Stimulated activated effector memory CD8-positive, alpha-beta T cell treated with anti-CD3 and anti-CD28 coated beads, Interleukin-12 subunit alpha, Interleukin-12 subunit beta, amount 100 ng/mL, for 72 hours (primary cell): ENCODE measurements at regions not wholly inside any gene's neighbourhood (a gene's known extent, or its start where the extent isn't known, plus 50 kb on each side); places are given as distances from the start of the nearest gene placed in this dataset.

Experiments
- ATAC-seq: fragments of 150-1000 bp; cut with Tn5 transposase; 2 replicates; pipeline ENCODE4 v1.10.0; 2021
- DNase-seq, 2 donors: peaks; one replicate each; pipeline ENCODE4 v3.0.0; 2021 to 2022; ENCODE audit warnings: low spot score in 2 of 2
- H3K27ac Mint-ChIP-seq: one replicate; pipeline ENCODE4 v1.8.0; 2022; ENCODE audit warnings: mild to moderate bottlenecking, mixed read lengths
- H3K36me3 Mint-ChIP-seq: one replicate; pipeline ENCODE4 v1.8.0; 2022; ENCODE audit warnings: mild to moderate bottlenecking, mixed read lengths
- H3K4me1 Mint-ChIP-seq: one replicate; pipeline ENCODE4 v1.8.0; 2022; ENCODE audit warnings: mixed read lengths
- H3K4me3 Mint-ChIP-seq: one replicate; pipeline ENCODE4 v1.8.0; 2022; ENCODE audit warnings: mild to moderate bottlenecking, mixed read lengths
- H3K9me3 Mint-ChIP-seq: one replicate; pipeline ENCODE4 v1.8.0; 2022; ENCODE audit warnings: mixed read lengths

- Mint-ChIP-seq H3K9me3 (peaks cover 2% of the 10 kb centered on the region), H3K36me3 (no peaks in the 10 kb centered on the region), H3K4me1 (no peaks in the 10 kb centered on the region), H3K27ac (no peak overlapping the region), H3K4me3 (no peak overlapping the region)
- DNase-seq (no peak), ATAC-seq (no peak)
These were observed 526.1 kb upstream of the BTBD3 start for GRCh38 chr20:11391591-11391990.

- DNase-seq (no peak), ATAC-seq (no peak)
- Mint-ChIP-seq H3K4me1 (no peaks in the 10 kb centered on the region), H3K27ac (no peak overlapping the region), H3K9me3 (no peaks in the 10 kb centered on the region), H3K4me3 (no peak overlapping the region), H3K36me3 (no peaks in the 10 kb centered on the region)
These were observed 523.4 kb upstream of the BTBD3 start for GRCh38 chr20:11394145-11394833.

- no peaks in the 10 kb centered on the region for H3K9me3 Mint-ChIP-seq
These were observed 522.1 kb upstream of the BTBD3 start for GRCh38 chr20:11395581-11395980.

GRCh38 chr20:11401988-11402387, 515.7 kb upstream of the BTBD3 start:
- no peaks in the 10 kb centered on the region for H3K4me1 Mint-ChIP-seq

More at GRCh38 chr20:11395581-11395980, 522.1 kb upstream of the BTBD3 start:
- H3K27ac Mint-ChIP-seq: no peak overlapping the region
- H3K36me3 Mint-ChIP-seq: no peaks in the 10 kb centered on the region
- ATAC-seq (no peak), DNase-seq (no peak)
- H3K4me1 Mint-ChIP-seq: no peaks in the 10 kb centered on the region
- no peak overlapping the region for H3K4me3 Mint-ChIP-seq

GRCh38 chr20:11403711-11404110, 514.0 kb upstream of the BTBD3 start:
- ATAC-seq: no peak
- no peak overlapping the region for H3K27ac Mint-ChIP-seq

More at GRCh38 chr20:11401988-11402387, 515.7 kb upstream of the BTBD3 start:
- ATAC-seq (no peak), DNase-seq (no peak)
- Mint-ChIP-seq H3K9me3 (no peaks in the 10 kb centered on the region), H3K36me3 (no peaks in the 10 kb centered on the region), H3K4me3 (no peak overlapping the region), H3K27ac (no peak overlapping the region)

GRCh38 chr20:11406877-11407276, 510.8 kb upstream of the BTBD3 start:
- H3K9me3 Mint-ChIP-seq: peaks cover 3% of the 10 kb centered on the region
- H3K36me3 Mint-ChIP-seq: no peaks in the 10 kb centered on the region
- H3K27ac Mint-ChIP-seq: no peak overlapping the region
- no peak for ATAC-seq
- no peak for DNase-seq
- no peaks in the 10 kb centered on the region for H3K4me1 Mint-ChIP-seq
- H3K4me3 Mint-ChIP-seq: no peak overlapping the region

More at GRCh38 chr20:11403711-11404110, 514.0 kb upstream of the BTBD3 start:
- Mint-ChIP-seq H3K9me3 (peaks cover 2% of the 10 kb centered on the region), H3K4me1 (no peaks in the 10 kb centered on the region), H3K4me3 (no peak overlapping the region), H3K36me3 (no peaks in the 10 kb centered on the region)
- DNase-seq: no peak

- no peak for ATAC-seq
These were observed 508.1 kb upstream of the BTBD3 start for GRCh38 chr20:11409561-11409960.

GRCh38 chr20:11411765-11412164, 505.9 kb upstream of the BTBD3 start:
- Mint-ChIP-seq H3K36me3 (no peaks in the 10 kb centered on the region), H3K27ac (no peak overlapping the region), H3K9me3 (peaks cover 14% of the 10 kb centered on the region), H3K4me3 (no peak overlapping the region), H3K4me1 (no peaks in the 10 kb centered on the region)
- DNase-seq (no peak), ATAC-seq (no peak)

More at GRCh38 chr20:11409561-11409960, 508.1 kb upstream of the BTBD3 start:
- no peak for DNase-seq
- H3K4me3 Mint-ChIP-seq: no peak overlapping the region
- no peaks in the 10 kb centered on the region for H3K4me1 Mint-ChIP-seq
- H3K36me3 Mint-ChIP-seq: no peaks in the 10 kb centered on the region
- no peak overlapping the region for H3K27ac Mint-ChIP-seq
- peaks cover 14% of the 10 kb centered on the region for H3K9me3 Mint-ChIP-seq

GRCh38 chr20:11426948-11427347, 490.7 kb upstream of the BTBD3 start:
- no peak for ATAC-seq
- no peaks in the 10 kb centered on the region for H3K4me1 Mint-ChIP-seq
- H3K4me3 Mint-ChIP-seq: no peak overlapping the region
- no peaks in the 10 kb centered on the region for H3K36me3 Mint-ChIP-seq
- H3K9me3 Mint-ChIP-seq: peaks cover 3% of the 10 kb centered on the region
- H3K27ac Mint-ChIP-seq: no peak overlapping the region
- DNase-seq: no peak

- Mint-ChIP-seq H3K36me3 (no peaks in the 10 kb centered on the region), H3K4me3 (no peak overlapping the region), H3K27ac (no peak overlapping the region), H3K9me3 (peaks cover 3% of the 10 kb centered on the region), H3K4me1 (no peaks in the 10 kb centered on the region)
- DNase-seq (no peak), ATAC-seq (no peak)
These were observed 488.5 kb upstream of the BTBD3 start for GRCh38 chr20:11429168-11429567.

- Mint-ChIP-seq H3K4me1 (no peaks in the 10 kb centered on the region), H3K9me3 (peaks cover 7% of the 10 kb centered on the region), H3K27ac (no peak overlapping the region), H3K36me3 (no peaks in the 10 kb centered on the region), H3K4me3 (no peak overlapping the region)
- DNase-seq: no peak
- ATAC-seq: no peak
These were observed 487.7 kb upstream of the BTBD3 start for GRCh38 chr20:11429889-11430519.

- DNase-seq (no peak), ATAC-seq (no peak)
- H3K4me3 Mint-ChIP-seq: no peak overlapping the region
- H3K36me3 Mint-ChIP-seq: no peaks in the 10 kb centered on the region
- H3K27ac Mint-ChIP-seq: no peak overlapping the region
- H3K4me1 Mint-ChIP-seq: no peaks in the 10 kb centered on the region
- H3K9me3 Mint-ChIP-seq: peaks cover 7% of the 10 kb centered on the region
These were observed 487.0 kb upstream of the BTBD3 start for GRCh38 chr20:11430652-11431051.

- DNase-seq: no peak
- H3K4me1 Mint-ChIP-seq: no peaks in the 10 kb centered on the region
- ATAC-seq: no peak
- H3K9me3 Mint-ChIP-seq: peaks cover 11% of the 10 kb centered on the region
- no peak overlapping the region for H3K27ac Mint-ChIP-seq
- H3K36me3 Mint-ChIP-seq: no peaks in the 10 kb centered on the region
- no peak overlapping the region for H3K4me3 Mint-ChIP-seq
These were observed 486.1 kb upstream of the BTBD3 start for GRCh38 chr20:11431621-11432020.

- H3K36me3 Mint-ChIP-seq: no peaks in the 10 kb centered on the region
- H3K4me3 Mint-ChIP-seq: no peak overlapping the region
- ATAC-seq: no peak
- H3K4me1 Mint-ChIP-seq: no peaks in the 10 kb centered on the region
- H3K9me3 Mint-ChIP-seq: peaks cover 16% of the 10 kb centered on the region
- H3K27ac Mint-ChIP-seq: no peak overlapping the region
- DNase-seq: no peak
These were observed 485.3 kb upstream of the BTBD3 start for GRCh38 chr20:11432407-11432806.

GRCh38 chr20:11436113-11436905, 481.4 kb upstream of the BTBD3 start:
- Mint-ChIP-seq H3K4me3 (no peak overlapping the region), H3K4me1 (no peaks in the 10 kb centered on the region), H3K36me3 (no peaks in the 10 kb centered on the region), H3K27ac (no peak overlapping the region), H3K9me3 (peaks cover 16% of the 10 kb centered on the region)
- ATAC-seq: no peak
- no peak for DNase-seq

GRCh38 chr20:11437090-11437489, 480.6 kb upstream of the BTBD3 start:
- Mint-ChIP-seq H3K27ac (no peak overlapping the region), H3K4me3 (no peak overlapping the region), H3K36me3 (no peaks in the 10 kb centered on the region), H3K4me1 (no peaks in the 10 kb centered on the region), H3K9me3 (peaks cover 19% of the 10 kb centered on the region)
- no peak for ATAC-seq
- no peak for DNase-seq
